T1000 (cell line): ENCODE measurements at regions not wholly inside any gene's neighbourhood (a gene's known extent, or its start where the extent isn't known, plus 50 kb on each side); places are given as distances from the start of the nearest gene placed in this dataset.
"Not testable (repeated sequence)": the region's sequence is repeated elsewhere in the genome, so short reads cannot be mapped to it uniquely, and the experiment has no call there.

ENCODE experiments used
- DNase-seq: peaks from one replicate; lab custom pipeline; 2025; ENCODE audit warnings: mixed read lengths; lab: John Stamatoyannopoulos, UW

DNA sequence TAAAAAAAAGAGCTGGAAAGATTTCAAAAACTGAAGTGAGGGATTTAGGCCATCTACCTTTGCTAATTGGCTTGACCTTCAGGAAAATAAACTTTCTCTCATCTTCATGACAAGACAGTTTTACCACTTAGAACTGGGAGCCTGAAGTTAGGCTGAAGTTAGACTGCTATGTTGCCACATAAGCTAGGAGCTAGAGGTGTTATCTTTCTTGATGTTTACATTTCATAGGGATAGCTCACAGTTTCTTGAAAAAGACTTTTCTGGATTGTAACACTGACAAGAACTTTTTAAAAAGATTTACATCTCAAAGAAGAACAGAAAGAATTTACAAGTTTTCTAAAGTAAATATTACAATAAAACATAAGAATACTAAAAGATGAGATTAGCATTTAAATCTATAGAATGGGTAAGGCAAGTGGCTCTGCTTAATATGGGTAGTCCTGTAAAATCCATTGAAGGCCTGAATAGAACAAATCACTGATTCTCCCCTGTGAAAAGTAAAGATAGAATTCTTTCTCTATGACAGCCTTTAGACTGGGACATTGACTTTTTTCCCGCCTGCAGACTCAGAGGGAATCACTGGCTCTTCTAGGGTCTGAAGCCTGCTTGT lies 1665.4 kb upstream of the CDH9 start:
- DNase-seq: no peak

DNA sequence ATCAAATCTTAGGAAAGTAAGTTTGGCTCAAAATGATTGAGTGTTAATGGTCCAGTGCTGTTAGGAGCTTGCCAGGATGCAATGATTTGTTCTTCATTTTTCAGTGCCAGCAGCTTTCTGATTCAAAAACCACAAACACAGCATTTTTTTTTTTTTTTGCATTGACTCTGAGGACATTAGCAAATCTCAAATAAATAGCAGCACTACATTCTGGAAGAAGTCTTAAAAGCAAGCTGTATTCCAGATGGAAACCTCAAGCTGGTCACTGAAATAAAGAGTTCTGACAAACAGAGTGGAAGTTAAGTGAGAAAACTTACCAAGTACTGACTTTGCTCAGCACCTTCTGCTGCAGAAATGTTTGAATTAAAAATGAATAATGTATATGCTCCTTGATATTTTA lies 1653.1 kb upstream of the CDH9 start:
- DNase-seq: no peak

DNA sequence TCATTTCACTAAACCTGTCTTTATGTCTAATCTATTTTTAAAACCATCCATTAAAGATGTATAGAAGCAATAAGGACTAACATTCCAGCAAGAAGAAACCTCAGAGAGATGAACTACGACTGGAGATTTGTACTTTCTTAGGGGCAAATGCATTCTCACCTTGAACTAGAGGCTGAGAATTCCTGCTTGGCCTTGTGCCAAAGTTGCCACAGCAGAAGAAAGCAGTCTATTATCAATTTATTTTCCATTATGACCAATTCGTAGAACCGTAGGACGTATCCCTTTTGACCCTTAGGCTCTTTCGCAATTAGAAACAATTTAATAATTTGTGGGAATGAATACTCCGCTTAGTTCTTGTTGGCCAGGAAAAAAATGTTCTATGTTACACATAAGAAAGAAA lies 1647.4 kb upstream of the CDH9 start:
- no peak for DNase-seq

DNA sequence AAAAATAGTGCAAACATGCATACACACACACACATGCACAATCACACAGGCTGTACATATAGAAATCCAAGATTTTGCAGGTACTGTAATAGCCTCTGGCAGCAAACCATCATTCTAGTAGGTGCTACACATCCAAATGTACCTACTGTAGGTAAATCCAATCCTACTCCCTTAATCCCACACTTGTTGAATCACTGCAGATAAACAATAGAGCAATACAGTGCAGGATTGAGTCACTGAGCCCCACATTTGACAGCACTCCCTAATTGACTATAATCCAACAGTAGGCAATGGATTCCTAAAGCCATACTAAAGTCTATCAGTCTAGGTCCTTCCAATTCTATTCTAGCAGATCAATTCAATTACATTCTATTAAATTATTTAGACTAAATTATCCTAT lies 1640.5 kb upstream of the CDH9 start:
- no peak for DNase-seq

DNA sequence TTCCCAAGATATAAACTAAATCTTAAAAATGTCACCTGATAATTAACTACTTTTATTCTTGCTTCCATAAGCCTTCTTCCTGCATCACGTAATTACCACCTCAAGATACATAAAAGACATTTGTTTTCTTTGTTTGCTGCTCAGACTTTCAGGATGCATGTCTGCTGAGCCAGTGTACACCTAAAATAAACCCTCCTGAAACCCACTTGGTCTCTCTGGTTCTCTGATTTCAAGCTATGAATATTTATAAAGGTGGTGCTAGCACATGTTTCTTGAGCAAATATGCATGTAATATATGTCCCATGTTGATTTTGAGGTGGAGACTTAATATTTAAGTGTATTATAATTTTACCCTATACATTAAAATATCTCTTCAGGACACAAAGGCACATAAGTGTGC lies 1627.7 kb upstream of the CDH9 start:
- no peak for DNase-seq

DNA sequence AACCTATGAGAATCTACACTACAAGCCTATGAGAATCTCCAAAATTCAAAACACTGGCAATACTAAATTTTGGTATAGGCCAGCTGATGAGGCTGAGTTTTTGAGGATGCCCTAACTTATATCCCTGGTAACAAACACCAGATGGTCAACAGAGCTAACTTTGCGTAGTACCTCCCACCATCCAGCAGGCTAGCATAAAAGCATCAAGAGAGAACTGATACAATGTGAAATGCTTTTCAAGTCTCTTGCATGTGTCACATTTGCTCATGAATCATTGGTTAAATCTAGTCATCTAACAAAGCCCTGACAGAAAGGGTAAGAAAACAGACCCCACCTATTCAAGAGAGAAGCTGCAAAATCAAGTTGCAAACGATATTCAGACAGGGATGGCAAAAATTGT lies 1609.7 kb upstream of the CDH9 start:
- no peak for DNase-seq

DNA sequence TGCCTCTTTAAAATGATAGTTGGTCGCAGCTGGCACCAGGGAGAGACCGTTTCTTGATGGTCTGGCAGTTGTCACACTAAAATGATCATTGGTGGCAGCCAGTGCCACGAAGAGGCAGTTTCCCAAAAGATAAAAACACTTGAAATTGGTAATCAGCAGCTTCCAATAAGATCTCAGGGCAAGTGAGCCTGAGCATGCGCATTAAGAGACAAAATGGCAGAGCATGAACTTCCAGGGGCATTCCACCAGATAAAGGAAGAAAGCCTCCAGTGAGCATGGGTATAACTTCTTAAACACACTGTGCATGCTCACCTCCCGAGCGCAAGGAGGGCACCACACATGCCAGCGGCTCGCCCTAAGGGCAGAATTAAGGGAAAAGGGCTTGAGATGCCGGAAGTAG lies 1594.2 kb upstream of the CDH9 start:
- no peak for DNase-seq

DNA sequence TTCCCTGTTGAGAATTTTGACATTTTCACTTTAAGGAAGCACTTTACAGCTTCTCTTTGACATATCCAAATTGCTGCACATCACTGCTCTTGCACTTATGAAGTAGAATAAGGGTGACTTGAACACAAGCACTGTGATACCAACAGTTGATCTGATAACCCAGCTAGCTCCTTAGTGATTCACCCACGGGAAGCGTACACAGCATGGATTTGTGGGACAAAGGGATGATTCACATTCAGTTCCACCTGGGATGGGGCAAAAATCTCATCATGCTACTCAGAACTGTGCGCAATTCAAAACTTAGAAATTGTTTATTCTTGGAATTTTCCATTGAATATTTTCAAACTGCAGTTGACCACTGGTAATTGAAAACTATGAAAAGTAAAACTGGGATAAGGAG lies 1565.5 kb upstream of the CDH9 start:
- no peak for DNase-seq

DNA sequence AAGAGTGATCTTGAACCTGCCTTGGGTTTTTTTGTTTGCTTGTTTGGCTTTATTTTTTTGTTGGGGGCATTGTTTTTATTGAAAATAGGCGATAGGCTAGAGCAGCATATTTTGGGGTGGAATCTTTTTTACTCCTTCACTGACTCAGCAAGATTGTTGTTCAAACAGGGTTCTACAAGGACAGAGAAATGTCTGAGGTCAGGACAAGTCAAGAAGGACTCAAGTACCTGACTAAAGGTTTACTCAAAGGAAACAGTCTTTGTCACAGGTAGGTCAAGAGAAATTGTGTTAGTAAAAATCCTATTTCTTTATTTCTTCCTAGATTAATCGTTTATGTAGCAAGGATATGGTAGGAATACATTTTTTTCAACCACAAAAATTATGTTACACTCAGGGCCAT lies 1564.0 kb upstream of the CDH9 start:
- DNase-seq: no peak

DNA sequence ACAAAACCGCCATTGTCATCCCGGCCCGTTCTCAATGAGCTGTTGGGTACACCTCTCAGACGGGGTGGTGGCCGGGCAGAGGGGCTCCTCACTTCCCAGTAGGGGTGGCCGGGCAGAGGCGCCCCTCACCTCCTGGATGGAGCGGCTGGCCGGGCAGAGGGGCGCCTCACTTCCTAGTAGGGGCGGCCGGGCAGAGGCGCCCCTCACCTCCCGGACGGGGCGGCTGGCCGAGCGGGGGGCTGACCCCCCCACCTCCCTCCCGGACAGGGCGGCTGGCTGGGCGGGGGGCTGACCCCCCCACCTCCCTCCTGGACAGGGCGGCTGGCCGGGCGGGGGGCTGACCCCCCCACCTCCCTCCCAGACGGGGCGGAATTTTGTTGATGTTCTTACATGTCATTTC lies 1558.3 kb upstream of the CDH9 start:
- not testable (repeated sequence) for DNase-seq

DNA sequence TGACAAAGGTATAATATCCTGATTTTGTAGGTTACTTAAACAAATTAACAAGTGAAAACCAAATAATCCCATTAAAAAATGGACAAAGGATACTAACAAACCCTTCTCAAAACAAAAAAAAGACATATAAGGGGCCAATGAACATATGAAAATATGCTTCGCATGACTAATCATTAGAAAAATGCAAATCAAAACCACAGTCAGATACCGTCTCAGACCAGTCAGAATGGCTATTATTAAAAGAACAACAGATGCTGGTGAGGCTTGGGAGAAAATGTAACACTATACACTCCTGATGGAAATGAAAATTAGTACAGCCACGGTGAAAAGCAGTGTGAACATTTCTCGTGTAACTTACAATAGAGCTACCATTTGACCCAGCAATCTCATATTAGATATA lies 1542.2 kb upstream of the CDH9 start:
- DNase-seq: no peak

DNA sequence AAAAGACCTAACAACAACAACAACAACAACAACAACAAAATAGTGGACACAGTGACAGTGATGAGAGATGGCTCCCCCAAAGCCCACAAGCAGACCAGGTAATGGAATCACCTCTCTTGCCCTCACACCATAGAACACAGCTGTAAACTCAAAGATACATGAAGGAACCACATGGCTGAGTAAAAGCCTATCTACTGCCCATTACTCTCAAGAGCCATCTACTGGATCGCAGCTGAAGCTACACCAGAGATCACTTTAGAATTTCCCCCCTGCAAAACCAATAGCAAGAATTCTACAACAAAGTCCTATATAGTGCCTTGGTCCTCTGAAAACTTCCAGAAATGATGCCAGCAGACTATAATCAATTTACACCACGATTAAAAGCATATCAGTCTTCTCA lies 1537.6 kb upstream of the CDH9 start:
- no peak for DNase-seq

DNA sequence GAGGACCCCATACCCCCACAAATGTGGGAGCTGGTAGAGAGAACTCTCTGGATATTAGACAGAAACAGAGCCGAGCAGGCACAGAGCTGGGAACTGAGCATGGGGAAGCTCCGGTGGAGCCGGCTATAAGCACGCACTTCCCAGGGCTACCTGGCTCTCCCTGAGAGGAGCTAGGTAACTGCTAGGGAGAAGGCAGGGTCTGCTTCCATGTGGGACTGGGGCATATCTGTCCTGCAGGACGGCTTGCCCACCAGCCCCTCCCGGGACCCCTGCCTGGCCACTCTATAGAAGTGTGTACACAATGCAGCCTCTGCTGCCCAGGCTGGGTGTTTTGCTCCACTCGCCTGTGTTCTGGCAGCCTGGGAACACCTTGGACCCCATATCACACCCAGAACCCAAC lies 1537.0 kb upstream of the CDH9 start:
- DNase-seq: no peak

DNA sequence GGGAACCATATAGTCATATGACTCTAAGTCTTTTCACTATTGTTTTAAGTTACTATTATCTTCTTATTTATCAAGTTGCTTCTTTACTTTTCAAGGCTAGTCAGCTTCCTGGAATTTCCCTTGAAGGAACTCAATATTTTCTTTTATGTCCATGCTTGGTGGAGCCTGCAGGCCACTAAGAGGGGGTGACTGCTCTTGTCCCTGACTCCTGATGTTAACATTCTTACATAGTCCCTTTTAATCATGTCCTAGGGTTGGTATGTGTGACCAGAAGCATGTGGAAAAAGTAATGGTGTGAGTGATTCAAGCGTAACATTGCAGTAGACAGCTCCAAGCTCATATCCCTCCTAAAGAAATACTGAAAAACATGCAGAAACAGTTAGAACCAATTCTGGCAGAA lies 1536.2 kb upstream of the CDH9 start:
- no peak for DNase-seq

DNA sequence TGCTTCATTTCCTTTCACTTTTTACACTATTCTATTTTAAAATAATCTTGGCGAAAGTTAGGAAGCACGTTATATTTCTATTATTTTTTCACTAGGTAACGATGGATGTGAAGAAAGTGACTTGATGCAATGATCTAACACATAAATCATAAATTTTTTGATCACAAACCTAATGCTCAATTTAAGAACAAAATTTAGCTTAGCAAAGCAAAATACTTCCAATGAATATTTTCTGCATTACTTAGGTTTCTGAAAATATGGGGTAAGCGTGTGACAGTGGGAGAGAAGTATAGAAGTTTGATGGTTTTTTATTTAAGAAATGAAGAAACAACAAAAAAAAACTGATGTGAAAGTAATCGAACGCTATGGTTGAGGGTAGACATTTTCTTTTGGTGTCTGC lies 1528.7 kb upstream of the CDH9 start:
- no peak for DNase-seq

DNA sequence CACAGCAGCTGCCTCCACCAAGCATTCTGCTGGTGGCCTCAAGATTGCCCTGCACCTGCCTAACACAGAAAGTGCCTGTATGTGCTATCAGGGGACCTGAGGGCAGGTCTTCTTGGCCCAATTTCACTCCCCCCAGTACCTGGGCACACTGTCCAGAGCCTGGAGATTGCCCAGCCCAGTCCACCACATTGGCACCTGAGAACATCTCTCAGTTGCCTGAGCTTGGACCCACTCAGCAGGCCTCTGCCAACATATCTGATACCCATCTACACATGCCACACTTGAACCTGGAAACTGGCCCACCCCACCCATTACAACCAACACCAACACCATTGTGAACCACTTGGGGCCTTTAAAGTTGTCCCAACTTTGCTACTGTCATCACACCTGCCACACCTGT lies 1523.1 kb upstream of the CDH9 start:
- DNase-seq: no peak

DNA sequence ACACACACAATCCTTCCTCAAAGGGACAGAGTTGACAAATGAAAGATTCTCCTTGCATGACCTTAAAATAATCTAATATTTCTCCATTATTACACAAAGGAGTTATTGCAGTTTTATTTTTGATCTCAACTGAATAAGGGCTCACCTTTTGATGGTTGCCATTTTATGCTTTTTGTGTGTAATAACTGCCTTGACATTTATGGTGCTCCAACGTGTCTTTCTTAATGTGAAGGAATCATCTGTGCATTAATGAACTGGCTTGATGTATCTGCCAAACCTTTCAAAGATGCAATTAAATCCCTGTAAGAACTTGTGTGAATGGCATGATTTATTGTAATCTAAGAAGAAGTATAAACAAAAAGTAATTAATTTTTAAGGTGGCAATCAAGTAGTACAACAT lies 1519.8 kb upstream of the CDH9 start:
- no peak for DNase-seq

DNA sequence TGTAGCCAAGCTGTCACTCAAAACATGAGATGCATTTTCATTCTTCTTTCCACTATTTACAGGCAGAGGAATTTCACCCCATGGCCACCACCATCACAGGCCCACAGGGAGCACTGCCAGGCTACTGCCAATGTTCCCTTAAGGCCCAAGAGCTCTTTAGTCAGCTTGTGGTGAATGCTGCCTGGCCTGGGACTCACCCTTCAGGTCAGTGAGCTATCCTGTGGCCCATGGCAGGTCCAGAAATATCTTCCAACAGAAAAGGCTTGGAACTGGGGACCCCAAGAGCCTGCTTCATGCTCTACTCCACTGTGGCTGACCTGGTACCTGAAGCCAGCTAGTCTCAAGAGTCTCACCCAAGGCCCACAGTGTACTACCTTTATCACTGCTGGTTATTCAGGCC lies 1518.7 kb upstream of the CDH9 start:
- DNase-seq: no peak

DNA sequence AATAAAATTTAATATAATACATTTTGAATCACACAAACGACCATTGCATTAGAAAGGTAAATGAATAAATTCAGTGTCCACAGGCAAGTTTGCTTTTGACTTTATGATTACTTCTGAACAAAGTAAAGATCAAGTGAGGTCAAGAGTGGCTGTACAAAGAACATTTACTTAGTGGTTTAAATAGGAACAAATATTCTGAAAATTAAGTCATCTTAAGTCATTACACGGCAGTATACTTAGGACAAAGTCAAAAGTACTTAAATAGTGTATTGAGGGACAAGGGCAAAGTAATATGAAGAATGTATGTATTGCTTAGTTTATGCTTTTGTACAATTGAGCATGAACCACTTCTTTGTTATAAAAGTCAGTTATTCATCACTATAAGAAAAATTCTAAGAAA lies 1511.2 kb upstream of the CDH9 start:
- DNase-seq: no peak

DNA sequence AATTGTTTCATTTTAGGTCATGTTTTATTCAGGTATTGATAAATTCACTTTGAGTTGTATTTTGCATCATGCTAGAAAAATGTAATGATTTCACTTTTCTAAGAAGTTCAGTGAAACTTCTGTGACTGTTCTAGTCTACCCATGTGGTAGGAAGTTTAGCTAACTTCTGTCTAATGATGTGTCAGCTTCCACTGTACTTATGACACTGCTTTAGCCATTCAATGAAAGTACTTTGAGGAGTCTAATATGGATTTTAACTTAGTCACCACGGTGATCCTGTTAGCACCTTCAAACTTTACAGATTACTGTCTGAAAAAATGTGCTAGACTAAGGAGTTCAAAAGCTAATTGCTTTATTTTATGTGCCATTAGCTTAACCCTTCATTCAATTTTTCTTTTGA lies 1510.5 kb upstream of the CDH9 start:
- no peak for DNase-seq

DNA sequence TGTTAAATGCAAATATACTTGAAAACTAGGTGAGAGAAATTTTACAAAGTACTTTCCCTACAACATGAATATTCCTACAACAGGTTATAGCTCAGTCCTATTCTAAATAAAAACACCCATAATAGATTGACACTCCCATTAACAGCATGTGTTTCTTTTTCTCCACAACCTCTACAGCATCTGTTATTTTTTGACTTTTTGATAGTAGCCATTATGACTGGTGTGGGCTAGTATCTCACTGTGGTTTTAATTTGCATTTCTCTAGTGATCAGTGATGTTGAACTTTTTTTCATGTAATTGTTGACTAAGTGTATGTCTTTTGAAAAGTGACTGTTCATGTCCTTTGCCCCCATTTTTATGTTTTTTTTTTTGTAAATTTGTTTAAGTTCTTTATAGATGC lies 1506.1 kb upstream of the CDH9 start:
- DNase-seq: no peak

DNA sequence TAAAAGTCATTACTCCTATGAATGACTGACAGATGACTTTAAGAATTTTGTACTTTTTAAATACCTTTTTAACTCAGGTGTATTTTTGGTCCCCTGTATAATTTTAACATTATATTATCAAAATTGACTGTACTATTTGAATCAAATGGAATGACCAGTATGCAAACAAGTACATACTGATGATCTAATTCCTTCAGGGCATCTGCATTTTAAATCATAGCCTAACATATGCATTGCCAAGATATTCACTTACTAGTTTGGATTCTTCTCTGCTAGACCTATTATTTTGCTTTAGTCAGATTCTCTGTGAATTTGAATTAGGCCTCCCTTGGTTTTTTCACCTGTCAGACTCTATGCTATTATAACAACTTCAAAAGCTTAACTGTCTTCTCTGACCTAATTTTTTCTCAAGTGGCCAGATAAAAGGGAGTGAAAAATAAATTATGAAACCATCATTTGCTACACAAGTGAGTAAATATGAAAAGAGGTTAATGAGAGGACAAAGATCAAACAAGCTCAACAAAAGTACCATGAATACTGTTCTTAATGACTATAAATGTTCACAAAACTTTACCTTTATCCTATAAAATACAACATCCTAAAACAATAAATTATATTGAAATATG lies 1505.2 kb upstream of the CDH9 start:
- no peak for DNase-seq

DNA sequence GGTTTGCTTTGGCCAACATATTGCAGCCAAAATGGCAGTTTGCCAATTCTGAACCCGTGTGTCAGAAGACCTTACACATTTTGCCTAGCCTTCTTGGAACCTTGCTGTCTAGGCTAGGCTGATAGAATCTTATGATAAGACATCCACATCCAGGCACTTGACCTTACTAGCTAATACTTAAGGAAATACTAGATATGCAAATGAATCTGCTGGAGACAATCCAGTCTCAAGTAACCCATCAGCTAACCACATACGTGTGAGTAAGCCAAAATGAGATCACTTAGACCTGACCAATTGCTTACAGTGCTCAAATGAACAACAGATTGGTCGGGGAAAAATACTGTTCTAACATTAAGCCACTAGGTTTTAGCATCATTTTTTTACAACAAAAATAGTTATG lies 1504.6 kb upstream of the CDH9 start:
- peak; percentile 49 for DNase-seq

DNA sequence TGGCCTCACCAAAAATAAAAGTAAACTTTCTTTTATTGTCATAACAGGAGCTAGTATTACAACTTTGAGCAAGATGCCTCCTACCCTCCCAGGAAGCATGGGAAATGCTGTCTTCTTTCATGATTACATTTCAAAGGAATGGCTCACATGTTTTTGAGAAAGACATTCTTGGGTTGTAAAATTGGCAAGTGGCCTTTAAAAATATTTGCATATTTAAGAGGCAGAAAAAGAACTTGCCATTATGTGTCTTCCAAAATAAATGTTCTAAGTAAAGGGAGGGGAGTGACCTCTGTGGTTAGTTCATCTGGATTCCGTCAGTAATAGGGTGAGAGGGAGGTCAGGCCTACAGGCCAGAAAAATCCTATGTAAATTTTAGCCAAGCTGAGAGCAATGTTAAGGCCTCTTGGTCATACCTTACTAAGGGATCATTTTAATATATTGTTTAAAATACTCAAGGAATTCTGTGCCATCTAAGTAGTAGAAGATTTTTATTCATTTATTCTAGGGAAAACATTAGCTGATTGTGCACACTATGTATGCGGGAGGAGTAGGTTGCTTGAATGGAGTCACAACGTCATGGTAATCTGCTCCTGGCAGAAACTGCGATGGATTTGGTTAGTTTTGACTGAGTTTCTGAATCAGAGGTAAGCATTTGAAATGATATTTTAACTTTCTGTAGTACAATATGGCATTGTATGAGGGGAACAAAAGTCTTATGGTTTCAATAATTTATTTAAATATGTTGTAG lies 1485.7 kb upstream of the CDH9 start:
- peak; percentile 50 for DNase-seq
